ENCODE measurements at regions not wholly inside any gene's neighbourhood (a gene's known extent, or its start where the extent isn't known, plus 50 kb on each side); places are given as distances from the start of the nearest gene placed in this dataset.
A peak's percentile ranks its signal among the peaks of the same experiment; 100 is the strongest.

DNA sequence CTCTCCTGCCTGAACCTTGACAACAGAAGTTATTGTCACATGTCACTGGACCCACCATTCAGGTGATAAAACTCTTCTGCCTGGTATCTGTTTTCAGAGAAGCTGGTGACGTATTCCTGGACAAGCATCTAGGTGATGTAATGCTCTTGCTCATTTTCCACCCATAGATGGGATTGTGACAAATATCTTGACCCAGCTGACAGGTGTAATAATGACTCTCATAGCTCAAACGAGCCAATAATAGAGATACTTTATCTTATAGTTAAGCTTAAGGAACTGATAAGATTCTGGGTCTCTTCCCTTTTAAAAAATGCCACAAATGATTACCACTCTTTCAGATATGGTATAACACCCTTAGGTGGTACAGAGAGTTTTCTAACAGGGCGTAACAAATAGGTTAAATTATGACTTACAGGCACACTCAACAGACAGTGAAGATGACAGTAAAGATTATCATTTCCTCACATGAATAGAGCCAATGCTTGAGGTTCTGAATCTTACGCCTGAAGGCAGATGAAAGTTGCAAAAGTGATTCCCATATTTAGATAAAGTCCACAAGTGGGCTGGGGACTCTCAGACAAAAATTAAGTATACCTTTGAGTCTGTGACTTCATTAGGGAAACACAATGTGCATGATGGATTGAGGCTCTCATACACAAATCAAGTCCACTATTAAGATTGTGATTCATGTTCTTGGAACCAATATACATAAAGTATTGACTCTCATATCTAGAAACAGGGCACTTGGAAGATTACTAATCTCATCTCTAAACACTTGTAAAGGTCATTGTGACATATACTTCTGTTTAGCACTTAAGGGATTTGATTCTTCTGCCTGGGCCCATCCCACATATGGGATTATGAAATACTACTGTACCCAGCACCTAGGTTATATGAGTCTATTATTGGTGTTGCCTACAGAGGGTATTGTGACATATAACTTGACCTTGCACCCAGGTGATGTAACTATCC, 326.0 kb downstream of the RPS4Y2 start:
- Histone ChIP-seq H3K4me3 (no peak overlapping the region), H3K36me3 (no peaks in the 10 kb centered on the region), H3K4me1 (no peaks in the 10 kb centered on the region), H3K9me3 (no peaks in the 10 kb centered on the region), H3K27ac (no peak overlapping the region), H3K27me3 (no peaks in the 10 kb centered on the region)
- intact Hi-C loops (cut with DNase I; ENCODE audit: low total_unique reads) (no loop called here), in situ Hi-C loops (cut with MboI; ENCODE audit: low sequenced_read_pairs in 4 of 4) (no loop called here)
- DNase-seq (no peak), ATAC-seq (no peak)
- TF ChIP-seq POLR2A (IDR thresholded peaks at IDR 0.05): no peak
- TF ChIP-seq, protein P1, sequence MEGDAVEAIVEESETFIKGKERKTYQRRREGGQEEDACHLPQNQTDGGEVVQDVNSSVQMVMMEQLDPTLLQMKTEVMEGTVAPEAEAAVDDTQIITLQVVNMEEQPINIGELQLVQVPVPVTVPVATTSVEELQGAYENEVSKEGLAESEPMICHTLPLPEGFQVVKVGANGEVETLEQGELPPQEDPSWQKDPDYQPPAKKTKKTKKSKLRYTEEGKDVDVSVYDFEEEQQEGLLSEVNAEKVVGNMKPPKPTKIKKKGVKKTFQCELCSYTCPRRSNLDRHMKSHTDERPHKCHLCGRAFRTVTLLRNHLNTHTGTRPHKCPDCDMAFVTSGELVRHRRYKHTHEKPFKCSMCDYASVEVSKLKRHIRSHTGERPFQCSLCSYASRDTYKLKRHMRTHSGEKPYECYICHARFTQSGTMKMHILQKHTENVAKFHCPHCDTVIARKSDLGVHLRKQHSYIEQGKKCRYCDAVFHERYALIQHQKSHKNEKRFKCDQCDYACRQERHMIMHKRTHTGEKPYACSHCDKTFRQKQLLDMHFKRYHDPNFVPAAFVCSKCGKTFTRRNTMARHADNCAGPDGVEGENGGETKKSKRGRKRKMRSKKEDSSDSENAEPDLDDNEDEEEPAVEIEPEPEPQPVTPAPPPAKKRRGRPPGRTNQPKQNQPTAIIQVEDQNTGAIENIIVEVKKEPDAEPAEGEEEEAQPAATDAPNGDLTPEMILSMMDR (IDR thresholded peaks at IDR 0.05 in 4 of 5, conservative IDR thresholded peaks at IDR 0.05 in 1 of 5): no peak

DNA sequence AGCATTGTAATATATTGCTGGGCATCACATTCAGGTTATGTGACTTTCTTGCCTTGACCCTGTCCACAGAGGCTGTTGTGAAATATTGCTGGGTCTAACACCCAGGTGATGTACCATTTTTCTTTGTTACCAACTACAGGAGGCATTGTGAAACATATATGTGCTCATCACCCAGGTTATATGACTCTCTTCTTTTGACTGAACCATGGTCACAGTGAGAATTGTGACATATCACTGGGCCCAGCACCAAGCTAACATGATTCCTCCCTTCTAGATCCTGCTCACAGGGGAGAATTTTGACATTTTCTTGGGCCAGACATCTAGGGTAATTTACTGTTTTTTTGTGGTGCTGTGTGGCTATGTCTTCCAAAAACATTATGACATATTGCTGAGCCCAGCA, 326.7 kb downstream of the RPS4Y2 start:
- in situ Hi-C loops (cut with MboI; ENCODE audit: low sequenced_read_pairs in 4 of 4): no loop called here
- H3K9me3 ChIP-seq: no peaks in the 10 kb centered on the region
- no peaks in the 10 kb centered on the region for H3K36me3 ChIP-seq
- intact Hi-C loops (cut with DNase I; ENCODE audit: low total_unique reads): no loop called here
- no peak for TF ChIP-seq POLR2A (IDR thresholded peaks at IDR 0.05)
- TF ChIP-seq, protein P1 (IDR thresholded peaks at IDR 0.05 in 4 of 5, conservative IDR thresholded peaks at IDR 0.05 in 1 of 5): no peak
- H3K27ac ChIP-seq: no peak overlapping the region
- DNase-seq (peak in 1 of 2 donors; percentile 33), ATAC-seq (peak in 1 of 2 donors; percentile 69)
- H3K4me3 ChIP-seq: no peak overlapping the region
- H3K27me3 ChIP-seq: no peaks in the 10 kb centered on the region
- no peaks in the 10 kb centered on the region for H3K4me1 ChIP-seq

DNA sequence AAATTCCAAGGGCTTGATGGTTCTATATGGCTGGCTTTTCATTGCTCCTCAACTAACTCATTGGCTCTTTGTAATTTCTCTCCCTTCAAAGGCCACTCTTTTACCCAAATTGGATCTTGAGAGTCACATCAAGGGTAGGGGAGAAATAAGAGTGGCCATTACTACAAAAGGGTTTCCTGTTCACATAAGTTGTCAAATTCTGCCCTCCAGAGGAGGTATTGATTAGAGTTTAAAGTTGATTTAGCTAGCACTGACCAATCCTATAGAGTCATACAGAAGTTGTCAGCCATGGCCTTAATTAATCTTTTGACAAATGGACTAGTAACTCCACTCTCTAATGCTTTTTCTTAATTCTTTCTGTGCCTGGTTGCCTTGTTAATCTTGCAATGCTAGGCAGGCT, 336.0 kb downstream of the RPS4Y2 start:
- Histone ChIP-seq H3K4me1 (no peaks in the 10 kb centered on the region), H3K27me3 (no peaks in the 10 kb centered on the region), H3K27ac (no peak overlapping the region), H3K36me3 (no peaks in the 10 kb centered on the region), H3K4me3 (no peak overlapping the region), H3K9me3 (no peaks in the 10 kb centered on the region)
- DNase-seq (no peak), ATAC-seq (no peak)
- in situ Hi-C loops (cut with MboI; ENCODE audit: low sequenced_read_pairs in 4 of 4): no loop called here
- TF ChIP-seq POLR2A (IDR thresholded peaks at IDR 0.05): no peak
- intact Hi-C loops (cut with DNase I; ENCODE audit: low total_unique reads): no loop called here

DNA sequence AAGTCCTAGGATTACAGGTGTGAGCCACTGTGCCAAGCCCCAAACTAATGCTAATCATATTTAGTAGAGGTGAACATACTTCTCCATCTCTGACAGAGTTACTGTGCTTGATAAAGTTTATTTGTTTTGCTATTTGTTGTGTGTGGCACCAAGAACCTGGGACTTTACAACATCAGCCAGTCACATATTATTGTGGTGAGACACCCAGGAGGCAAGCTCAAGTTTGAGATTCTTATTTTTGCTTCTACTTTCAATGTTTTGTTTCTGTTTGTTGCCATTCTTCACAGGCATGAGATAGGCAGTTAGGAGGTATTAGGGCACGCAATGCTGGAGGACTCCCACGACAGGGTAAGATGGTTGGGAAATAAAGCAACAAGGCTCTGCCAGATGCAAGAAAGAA, 346.6 kb downstream of the RPS4Y2 start:
- intact Hi-C loops (cut with DNase I; ENCODE audit: low total_unique reads): no loop called here
- in situ Hi-C loops (cut with MboI; ENCODE audit: low sequenced_read_pairs in 4 of 4): no loop called here

DNA sequence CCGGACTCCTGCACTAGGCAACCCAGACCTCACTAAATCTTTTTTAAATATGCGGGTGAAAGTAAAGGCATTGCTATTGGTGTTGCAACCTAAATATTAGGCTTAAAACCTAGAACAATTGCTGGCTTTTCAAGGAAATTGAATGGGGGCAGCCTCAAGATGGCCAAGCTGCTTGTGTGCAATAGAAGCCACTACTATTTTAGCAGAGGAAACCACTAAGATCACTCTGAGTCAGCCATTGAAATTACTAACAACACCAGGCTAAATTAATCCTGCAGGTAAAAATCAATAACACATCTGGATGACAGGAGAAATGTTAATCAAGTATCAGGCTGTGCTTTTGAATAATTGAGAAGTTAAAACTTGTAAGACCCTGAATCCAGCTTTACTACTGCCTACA, 348.0 kb downstream of the RPS4Y2 start:
- TF ChIP-seq, protein P1 (IDR thresholded peaks at IDR 0.05 in 4 of 5, conservative IDR thresholded peaks at IDR 0.05 in 1 of 5): no peak
- TF ChIP-seq POLR2A (IDR thresholded peaks at IDR 0.05): no peak
- ATAC-seq (no peak), DNase-seq (no peak)
- Histone ChIP-seq H3K27me3 (no peaks in the 10 kb centered on the region), H3K4me3 (no peak overlapping the region), H3K9me3 (no peaks in the 10 kb centered on the region), H3K36me3 (no peaks in the 10 kb centered on the region), H3K4me1 (no peaks in the 10 kb centered on the region), H3K27ac (no peak overlapping the region)
- in situ Hi-C loops (cut with MboI; ENCODE audit: low sequenced_read_pairs in 4 of 4): no loop called here
- intact Hi-C loops (cut with DNase I; ENCODE audit: low total_unique reads): no loop called here

More for the DNA sequence above, 346.6 kb downstream of the RPS4Y2 start:
- Histone ChIP-seq H3K36me3 (no peaks in the 10 kb centered on the region), H3K4me1 (no peaks in the 10 kb centered on the region), H3K9me3 (no peaks in the 10 kb centered on the region), H3K27me3 (no peaks in the 10 kb centered on the region), H3K27ac (no peak overlapping the region), H3K4me3 (no peak overlapping the region)
- DNase-seq: no peak
- ATAC-seq: no peak
- TF ChIP-seq, protein P1 (IDR thresholded peaks at IDR 0.05 in 4 of 5, conservative IDR thresholded peaks at IDR 0.05 in 1 of 5): no peak
- TF ChIP-seq POLR2A (IDR thresholded peaks at IDR 0.05): no peak
